Mesendoderm (in vitro differentiated cells): ENCODE measurements at regions not wholly inside any gene's neighbourhood (a gene's known extent, or its start where the extent isn't known, plus 50 kb on each side); places are given as distances from the start of the nearest gene placed in this dataset.
A peak's percentile ranks its signal among the peaks of the same experiment; 100 is the strongest.

Experiments used
- DNase-seq: peaks from one replicate; pipeline ENCODE4 v3.0.0; 2013
- H2AK5ac ChIP-seq: 2 replicates; pipeline ENCODE4 v1.6.1; 2013; ENCODE audit warnings: low read length, inconsistent platforms
- H2BK120ac ChIP-seq: 2 replicates; pipeline ENCODE4 v1.6.1; 2013; ENCODE audit warnings: low read depth, mild to moderate bottlenecking, low read length, moderate library complexity, mixed read lengths
- H2BK15ac ChIP-seq: replicated peaks from 2 replicates; pipeline ENCODE4 v1.6.1; 2013; ENCODE audit warnings: low read depth, mild to moderate bottlenecking, moderate library complexity
- H2BK5ac ChIP-seq: 2 replicates; pipeline ENCODE4 v1.6.1; 2013; ENCODE audit warnings: low read length, inconsistent platforms
- H3K18ac ChIP-seq: 2 replicates; pipeline ENCODE4 v1.6.1; 2013; ENCODE audit warnings: mild to moderate bottlenecking, low read length, mixed read lengths
- H3K23ac ChIP-seq: one replicate; pipeline ENCODE4 v1.6.1; 2013; ENCODE audit warnings: low read length
- H3K27ac ChIP-seq: 2 replicates; pipeline ENCODE4 v1.5.1; 2013; ENCODE audit warnings: low read depth, mild to moderate bottlenecking, inconsistent platforms, low read length, moderate library complexity
- H3K27me3 ChIP-seq: 2 replicates; pipeline ENCODE4 v1.6.1; 2013; ENCODE audit warnings: low read length, control low read depth, mild to moderate bottlenecking, inconsistent platforms; ENCODE audit not compliant: insufficient read depth, poor library complexity
- H3K36me3 ChIP-seq: 2 replicates; pipeline ENCODE4 v1.6.1; 2013; ENCODE audit warnings: low read length, inconsistent platforms; ENCODE audit not compliant: control insufficient read depth, insufficient read depth
- H3K4ac ChIP-seq: one replicate; pipeline ENCODE4 v1.6.1; 2013; ENCODE audit warnings: low read depth, mild to moderate bottlenecking, low read length, moderate library complexity
- H3K4me1 ChIP-seq: 2 replicates; pipeline ENCODE4 v1.6.1; 2013; ENCODE audit warnings: low read depth, low read length, inconsistent platforms; ENCODE audit not compliant: control insufficient read depth
- H3K4me2 ChIP-seq: 2 replicates; pipeline ENCODE4 v1.6.1; 2013; ENCODE audit warnings: low read length
- H3K4me3 ChIP-seq: 2 replicates; pipeline ENCODE4 v1.5.1; 2013; ENCODE audit warnings: mild to moderate bottlenecking, low read length
- H3K56ac ChIP-seq: one replicate; pipeline ENCODE4 v1.6.1; 2013; ENCODE audit warnings: low read length
- H3K79me1 ChIP-seq: 2 replicates; pipeline ENCODE4 v1.6.1; 2013; ENCODE audit warnings: low read length, inconsistent platforms
- H3K79me2 ChIP-seq: 2 replicates; pipeline ENCODE4 v1.6.1; 2013; ENCODE audit warnings: mild to moderate bottlenecking, low read length; ENCODE audit not compliant: control insufficient read depth, insufficient read depth
- H3K9ac ChIP-seq: 2 replicates; pipeline ENCODE4 v1.6.1; 2013; ENCODE audit warnings: low read length, inconsistent platforms
- H4K5ac ChIP-seq: one replicate; pipeline ENCODE4 v1.6.1; 2013; ENCODE audit warnings: low read length
- H4K8ac ChIP-seq: one replicate; pipeline ENCODE4 v1.6.1; 2013; ENCODE audit warnings: low read depth, mild to moderate bottlenecking, control low read depth, low read length, moderate library complexity
- WGBS: extraction: QIAGEN DNeasy Blood & Tissue Kit; methylation state at CpG from one replicate; pipeline ENCODE4 v1.1.7; 2013; ENCODE audit warnings: low lambda C conversion rate, missing lambda C conversion rate; ENCODE audit not compliant: insufficient coverage; ENCODE audit errors: extremely low coverage; 5-methylcytosine and 5-hydroxymethylcytosine counted together

DNA sequence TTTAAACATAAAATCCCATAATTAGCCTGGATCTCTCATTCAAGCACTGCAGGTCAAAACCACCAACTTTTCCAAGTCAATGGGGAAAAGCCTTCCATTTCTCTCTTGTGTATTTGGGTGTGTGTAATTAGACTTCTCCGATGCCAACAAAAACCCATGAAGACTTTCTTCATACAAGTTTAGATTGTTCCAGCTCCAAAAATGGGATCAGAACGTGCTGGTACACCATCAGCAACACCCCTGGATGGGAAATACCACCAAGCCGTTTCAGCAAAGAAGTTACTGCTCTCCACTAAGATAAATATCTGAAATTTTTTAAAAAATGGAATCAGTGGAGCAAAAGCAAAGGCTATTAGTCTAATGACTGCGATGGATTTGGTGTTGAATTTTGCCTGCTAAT, 837.3 kb upstream of the SOX9 start:
- no CpG with 5 or more reads among the region's 4 CpGs for WGBS
- no peaks in the 10 kb centered on the region for H3K4me1 ChIP-seq
- no peak overlapping the region for H2BK15ac ChIP-seq

GRCh38 chr17:71284032-71284755, 836.6 kb upstream of the SOX9 start:
- no peaks in the 10 kb centered on the region for H3K4me1 ChIP-seq
- no CpG with 5 or more reads among the region's 7 CpGs for WGBS
- H3K27ac ChIP-seq = no peak overlapping the region
- H3K79me2 ChIP-seq = no peaks in the 10 kb centered on the region
- H2BK15ac ChIP-seq = no peak overlapping the region
- no peak overlapping the region for H3K18ac ChIP-seq
- no peak overlapping the region for H4K8ac ChIP-seq
- no peak overlapping the region for H4K5ac ChIP-seq
- DNase-seq = no peak
- H3K9ac ChIP-seq = no peak overlapping the region
- H3K56ac ChIP-seq = no peak overlapping the region
- no peaks in the 10 kb centered on the region for H3K36me3 ChIP-seq
- no peak overlapping the region for H3K4ac ChIP-seq
- H2AK5ac ChIP-seq = no peak overlapping the region
- H3K4me3 ChIP-seq = no peak overlapping the region
- H2BK5ac ChIP-seq = no peak overlapping the region
- H3K79me1 ChIP-seq = no peaks in the 10 kb centered on the region
- H3K23ac ChIP-seq = no peak overlapping the region
- H2BK120ac ChIP-seq = no peak overlapping the region
- H3K27me3 ChIP-seq = no peaks in the 10 kb centered on the region
- no peak overlapping the region for H3K4me2 ChIP-seq

More for the DNA sequence above, 837.3 kb upstream of the SOX9 start:
- Histone ChIP-seq H2BK120ac (no peak overlapping the region), H4K8ac (no peak overlapping the region), H3K9ac (no peak overlapping the region), H3K4me2 (no peak overlapping the region), H3K27me3 (no peaks in the 10 kb centered on the region), H4K5ac (no peak overlapping the region), H3K23ac (no peak overlapping the region), H3K27ac (no peak overlapping the region), H3K18ac (no peak overlapping the region), H3K79me1 (no peaks in the 10 kb centered on the region), H2BK5ac (no peak overlapping the region), H3K4me3 (no peak overlapping the region), H2AK5ac (no peak overlapping the region), H3K79me2 (no peaks in the 10 kb centered on the region), H3K56ac (no peak overlapping the region), H3K36me3 (no peaks in the 10 kb centered on the region), H3K4ac (no peak overlapping the region)
- no peak for DNase-seq

DNA sequence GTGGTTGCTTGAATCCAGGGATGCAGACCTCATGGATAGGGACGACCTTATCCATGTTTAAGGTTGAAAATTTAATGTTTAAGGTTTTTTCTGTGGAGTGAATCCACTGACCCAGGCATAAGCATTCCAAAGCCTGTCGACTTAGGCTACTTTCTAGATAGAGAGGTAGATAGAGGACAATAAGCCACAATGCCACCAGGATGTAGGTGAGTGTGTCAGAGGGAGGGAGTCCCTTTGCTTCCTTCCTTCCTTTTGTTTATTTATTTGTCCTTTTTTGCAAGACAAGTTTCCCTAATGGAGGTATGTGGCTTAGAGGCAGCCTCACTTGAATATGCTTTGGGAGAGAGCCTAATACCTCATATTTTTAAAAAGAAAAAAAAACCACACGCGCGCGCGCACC, 834.2 kb upstream of the SOX9 start:
- Histone ChIP-seq H3K23ac (no peak overlapping the region), H4K5ac (no peak overlapping the region), H3K56ac (no peak overlapping the region), H3K4me2 (no peak overlapping the region), H2AK5ac (no peak overlapping the region), H3K36me3 (no peaks in the 10 kb centered on the region), H3K79me1 (no peaks in the 10 kb centered on the region), H3K27me3 (no peaks in the 10 kb centered on the region), H2BK5ac (no peak overlapping the region), H3K79me2 (no peaks in the 10 kb centered on the region), H3K9ac (no peak overlapping the region), H3K4me1 (no peaks in the 10 kb centered on the region), H4K8ac (no peak overlapping the region), H3K4me3 (no peak overlapping the region), H3K18ac (no peak overlapping the region), H2BK120ac (no peak overlapping the region), H3K4ac (no peak overlapping the region), H3K27ac (no peak overlapping the region), H2BK15ac (no peak overlapping the region)
- WGBS = no CpG with 5 or more reads among the region's 7 CpGs
- DNase-seq = peak; percentile 45

DNA sequence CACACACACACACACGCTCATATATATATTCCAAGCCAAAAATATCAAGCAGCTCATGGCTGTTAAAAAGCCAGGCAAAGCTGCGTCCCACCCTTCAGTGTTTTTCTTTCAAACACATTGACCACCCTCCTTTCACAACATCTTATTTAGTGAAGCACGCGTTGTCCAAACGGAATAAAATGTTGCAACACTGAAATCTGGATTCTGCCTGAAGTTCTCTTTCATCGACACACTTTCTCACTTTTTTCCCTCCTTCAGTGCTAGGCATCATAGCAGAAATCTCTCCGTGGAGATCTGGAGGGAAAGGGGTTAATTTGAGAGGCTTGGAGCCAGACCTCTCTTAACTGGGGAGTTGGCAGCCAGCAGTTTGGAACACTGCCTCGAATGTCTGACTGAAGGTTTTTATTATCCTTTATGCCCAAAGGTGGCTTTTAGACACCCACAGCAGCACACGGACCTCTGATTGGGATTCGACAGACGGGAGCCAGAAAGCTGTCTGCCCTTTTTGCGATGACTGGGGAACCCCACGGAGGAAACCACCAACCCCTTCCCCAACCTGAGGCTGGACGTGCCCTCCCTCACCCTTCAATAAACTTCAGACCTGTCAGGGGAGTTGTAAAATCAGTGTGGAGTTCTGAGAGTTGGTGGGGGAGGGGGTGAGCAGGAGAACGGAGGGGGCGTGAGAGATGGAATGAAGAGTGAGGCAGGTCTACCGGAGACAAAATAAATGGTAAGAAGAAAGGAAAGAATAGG, 833.6 kb upstream of the SOX9 start:
- H2AK5ac ChIP-seq = no peak overlapping the region
- H3K36me3 ChIP-seq = no peaks in the 10 kb centered on the region
- no peaks in the 10 kb centered on the region for H3K27me3 ChIP-seq
- H3K4ac ChIP-seq = no peak overlapping the region
- peak overlapping the region; percentile 18 for H3K9ac ChIP-seq
- no peaks in the 10 kb centered on the region for H3K79me2 ChIP-seq
- H4K8ac ChIP-seq = no peak overlapping the region
- H3K18ac ChIP-seq = no peak overlapping the region
- H3K4me3 ChIP-seq = no peak overlapping the region
- no peak overlapping the region for H2BK15ac ChIP-seq
- H3K56ac ChIP-seq = peak overlapping the region; percentile 18
- peak; percentile 9 for DNase-seq
- no peak overlapping the region for H3K27ac ChIP-seq
- no peaks in the 10 kb centered on the region for H3K4me1 ChIP-seq
- no peaks in the 10 kb centered on the region for H3K79me1 ChIP-seq
- H2BK120ac ChIP-seq = no peak overlapping the region
- WGBS = no CpG with 5 or more reads among the region's 17 CpGs
- H3K23ac ChIP-seq = no peak overlapping the region
- peak overlapping the region; percentile 19 for H3K4me2 ChIP-seq
- H4K5ac ChIP-seq = no peak overlapping the region
- H2BK5ac ChIP-seq = no peak overlapping the region

DNA sequence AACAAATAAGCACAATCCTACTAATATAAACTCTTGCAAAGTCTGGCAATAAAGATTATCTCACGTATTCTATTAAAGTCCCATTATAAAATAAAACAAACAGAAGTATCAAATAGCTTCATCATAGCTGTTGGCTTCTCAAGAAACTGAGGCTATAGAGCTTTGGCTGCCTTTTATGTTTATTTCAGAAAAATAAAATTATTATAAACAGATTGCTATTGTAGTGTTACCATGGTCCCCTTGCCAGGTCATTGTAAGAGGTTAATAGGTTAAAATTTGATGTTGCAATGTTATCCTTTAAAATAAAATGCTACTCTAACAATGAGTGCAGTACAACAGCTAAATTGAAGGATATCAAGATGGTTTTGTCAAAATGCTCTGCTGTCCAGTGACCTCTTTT, 828.8 kb upstream of the SOX9 start:
- H3K79me1 ChIP-seq = no peaks in the 10 kb centered on the region
- no peaks in the 10 kb centered on the region for H3K36me3 ChIP-seq
- H3K23ac ChIP-seq = no peak overlapping the region
- no peak overlapping the region for H3K56ac ChIP-seq
- WGBS = no CpG with 5 or more reads among the region's 1 CpG
- H2BK15ac ChIP-seq = no peak overlapping the region
- H3K9ac ChIP-seq = no peak overlapping the region
- no peak overlapping the region for H3K18ac ChIP-seq
- no peak for DNase-seq
- no peak overlapping the region for H2BK5ac ChIP-seq
- H2AK5ac ChIP-seq = no peak overlapping the region
- no peak overlapping the region for H2BK120ac ChIP-seq
- H3K79me2 ChIP-seq = no peaks in the 10 kb centered on the region
- no peak overlapping the region for H4K5ac ChIP-seq
- no peak overlapping the region for H4K8ac ChIP-seq
- no peaks in the 10 kb centered on the region for H3K4me1 ChIP-seq
- no peak overlapping the region for H3K4me2 ChIP-seq
- H3K27me3 ChIP-seq = no peaks in the 10 kb centered on the region
- H3K4me3 ChIP-seq = no peak overlapping the region
- H3K27ac ChIP-seq = no peak overlapping the region
- H3K4ac ChIP-seq = no peak overlapping the region
